GM04504 (cell line): ENCODE measurements at regions not wholly inside any gene's neighbourhood (a gene's known extent, or its start where the extent isn't known, plus 50 kb on each side); places are given as distances from the start of the nearest gene placed in this dataset.
"Not testable (repeated sequence)": the region's sequence is repeated elsewhere in the genome, so short reads cannot be mapped to it uniquely, and the experiment has no call there.

Experiments
- DNase-seq: peaks from one replicate; pipeline ENCODE4 v3.0.0-alpha.2; 2012; ENCODE audit warnings: low read depth

- not testable (repeated sequence) for DNase-seq
Measured at GRCh38 chr14:52122163-52122562, 53.3 kb upstream of the NID2 start.

GRCh38 chr14:52121441-52121840, 52.6 kb upstream of the NID2 start:
- no peak for DNase-seq

- DNase-seq: no peak
Measured at GRCh38 chr14:52119030-52119429, 50.2 kb upstream of the NID2 start.
